Ascending aorta (tissue), 2 donors: ENCODE measurements at regions not wholly inside any gene's neighbourhood (a gene's known extent, or its start where the extent isn't known, plus 50 kb on each side); places are given as distances from the start of the nearest gene placed in this dataset.

ENCODE experiments used
- DNase-seq, 2 donors: peaks; one replicate each; pipeline ENCODE4 v3.0.0-alpha.2; 2019; ENCODE audit warnings: low spot score in 2 of 2
- H3K27ac ChIP-seq, 2 donors: fragments of 200-600 bp; sonication (generic); one replicate each; pipeline ENCODE4 v1.5.1; 2016 to 2017; ENCODE audit warnings: mild to moderate bottlenecking in 1 of 2
- H3K27me3 ChIP-seq: fragments of 200-600 bp; sonication (generic); one replicate; pipeline ENCODE4 v1.5.1; 2017
- H3K36me3 ChIP-seq, 2 donors: fragments of 200-600 bp; sonication (generic); one replicate each; pipeline ENCODE4 v1.5.1; 2016
- H3K4me1 ChIP-seq, 2 donors: fragments of 200-600 bp; sonication (generic); one replicate each; pipeline ENCODE4 v1.5.1; 2016 to 2017; ENCODE audit warnings: mild to moderate bottlenecking in 1 of 2
- H3K4me3 ChIP-seq, 2 donors: fragments of 200-600 bp; sonication (generic); one replicate each; pipeline ENCODE4 v1.5.1; 2016 to 2017; ENCODE audit warnings: mild to moderate bottlenecking in 1 of 2
- H3K9me3 ChIP-seq, 2 donors: fragments of 200-600 bp; sonication (generic); one replicate each; pipeline ENCODE4 v1.5.1; 2016
- intact Hi-C: fragments of 100-400 bp; cut with DNase I; formaldehyde crosslinking; loops from one replicate; pipeline ENCODE4 v1.15.1; 2023
- TF ChIP-seq, protein P1 (sequence below), 3 experiments: fragments of 200-600 bp in 2 of 3; fragments of 450-650 bp in 1 of 3; sonication (generic) in 2 of 3; IDR thresholded peaks; one replicate each; pipeline ENCODE4 v1.5.1; 2016 to 2019; ENCODE audit warnings: antibody characterized with exemption in 3 of 3, mild to moderate bottlenecking in 1 of 3, moderate library complexity in 1 of 3

DNA sequence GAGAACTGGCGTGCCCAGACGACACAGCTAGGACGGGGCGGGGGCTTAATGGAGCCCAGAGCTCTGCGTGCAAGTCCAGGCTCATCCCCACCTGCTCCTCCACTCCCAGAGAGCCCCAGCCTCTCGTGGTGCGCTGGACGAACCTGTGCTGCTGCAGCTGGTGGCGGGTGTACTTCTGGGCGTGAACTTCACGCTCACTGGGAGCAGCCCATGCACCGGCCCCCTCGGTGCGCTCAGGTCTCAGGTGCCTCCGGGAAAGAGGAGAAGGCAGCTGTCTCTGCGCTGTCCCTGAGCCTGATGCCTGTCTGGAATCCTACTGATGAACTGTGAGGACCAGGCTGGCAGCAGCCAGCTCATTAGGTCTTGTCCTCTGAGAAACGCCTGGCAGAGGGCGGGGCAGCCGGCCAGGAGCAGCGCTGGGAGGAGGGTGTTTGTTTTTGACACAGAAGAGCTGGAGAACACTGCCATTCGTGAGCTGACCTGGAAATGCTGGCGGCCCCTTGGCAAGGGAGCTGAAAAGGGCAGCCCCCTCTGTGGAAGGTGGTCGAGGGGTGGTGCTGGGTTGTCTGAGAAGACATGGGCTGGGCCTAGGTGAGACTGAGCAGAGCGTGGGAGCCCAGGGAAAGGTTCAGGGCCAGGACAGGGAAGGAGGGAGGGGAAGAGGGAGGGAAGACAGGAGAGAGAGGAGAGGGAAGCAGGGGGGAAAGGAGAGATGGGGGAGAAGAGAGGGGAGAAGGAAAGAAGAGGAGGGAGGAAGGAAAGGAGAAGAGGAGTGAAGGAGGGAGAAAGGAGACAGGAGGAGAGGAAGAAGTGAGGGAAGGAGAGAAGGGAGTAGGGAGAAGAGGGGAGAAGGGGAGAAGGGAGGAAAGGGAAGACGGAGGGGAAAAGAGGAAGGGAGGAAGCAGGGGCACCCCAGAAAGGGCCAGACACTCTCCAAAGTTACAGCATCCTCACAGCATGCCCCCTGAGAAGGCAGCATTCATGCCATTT, 53.5 kb upstream of the TNS3 start:
- H3K4me1 ChIP-seq, result peaks cover 18 to 31% of the 10 kb centered on the region in 2 donors
- peak in 1 of 2 donors; percentile 77 for DNase-seq
- intact Hi-C loops, result loop anchor here (2.0 to 5.0 kb wide), 3 partner anchors 33 to 57 kb away; no protein-coding TSS in a partner anchor

DNA sequence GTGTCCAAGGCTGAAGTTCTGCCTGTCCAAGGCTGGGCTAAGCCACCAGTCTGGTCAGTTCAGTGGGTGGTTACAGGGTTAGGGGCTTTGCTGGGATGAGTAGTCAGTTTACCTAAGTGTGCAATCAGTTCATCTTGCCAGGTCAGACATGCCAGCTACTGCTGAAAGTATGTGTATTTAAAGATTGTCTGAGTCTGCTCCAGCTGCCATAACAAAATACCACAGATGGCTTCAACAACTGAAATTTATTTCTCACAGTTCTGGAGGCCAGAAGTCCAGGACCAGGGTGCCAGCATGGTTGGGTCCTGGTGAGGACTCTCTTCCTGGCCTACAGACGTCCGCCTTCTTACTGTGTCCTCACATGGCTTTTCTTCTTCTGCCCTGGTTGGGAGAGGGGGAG, 52.4 kb upstream of the TNS3 start:
- Histone ChIP-seq H3K4me1 (peaks cover 18 to 30% of the 10 kb centered on the region in 2 donors), H3K27me3 (no peaks in the 10 kb centered on the region), H3K27ac (no peak overlapping the region), H3K4me3 (no peak overlapping the region), H3K36me3 (no peaks in the 10 kb centered on the region), H3K9me3 (no peaks in the 10 kb centered on the region)
- intact Hi-C loops, result no loop called here
- TF ChIP-seq, protein P1, sequence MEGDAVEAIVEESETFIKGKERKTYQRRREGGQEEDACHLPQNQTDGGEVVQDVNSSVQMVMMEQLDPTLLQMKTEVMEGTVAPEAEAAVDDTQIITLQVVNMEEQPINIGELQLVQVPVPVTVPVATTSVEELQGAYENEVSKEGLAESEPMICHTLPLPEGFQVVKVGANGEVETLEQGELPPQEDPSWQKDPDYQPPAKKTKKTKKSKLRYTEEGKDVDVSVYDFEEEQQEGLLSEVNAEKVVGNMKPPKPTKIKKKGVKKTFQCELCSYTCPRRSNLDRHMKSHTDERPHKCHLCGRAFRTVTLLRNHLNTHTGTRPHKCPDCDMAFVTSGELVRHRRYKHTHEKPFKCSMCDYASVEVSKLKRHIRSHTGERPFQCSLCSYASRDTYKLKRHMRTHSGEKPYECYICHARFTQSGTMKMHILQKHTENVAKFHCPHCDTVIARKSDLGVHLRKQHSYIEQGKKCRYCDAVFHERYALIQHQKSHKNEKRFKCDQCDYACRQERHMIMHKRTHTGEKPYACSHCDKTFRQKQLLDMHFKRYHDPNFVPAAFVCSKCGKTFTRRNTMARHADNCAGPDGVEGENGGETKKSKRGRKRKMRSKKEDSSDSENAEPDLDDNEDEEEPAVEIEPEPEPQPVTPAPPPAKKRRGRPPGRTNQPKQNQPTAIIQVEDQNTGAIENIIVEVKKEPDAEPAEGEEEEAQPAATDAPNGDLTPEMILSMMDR (IDR thresholded peaks at IDR 0.05), result no peak
- no peak for DNase-seq

More for the DNA sequence above, 53.5 kb upstream of the TNS3 start:
- peak overlapping the region; percentile 83 to 85 for H3K27ac ChIP-seq
- H3K36me3 ChIP-seq, result no peaks in the 10 kb centered on the region
- no peaks in the 10 kb centered on the region for H3K9me3 ChIP-seq
- peak overlapping the region in 1 of 2 donors; percentile 35 for H3K4me3 ChIP-seq
- no peaks in the 10 kb centered on the region for H3K27me3 ChIP-seq
- TF ChIP-seq, protein P1 (IDR thresholded peaks at IDR 0.05), result no peak

DNA sequence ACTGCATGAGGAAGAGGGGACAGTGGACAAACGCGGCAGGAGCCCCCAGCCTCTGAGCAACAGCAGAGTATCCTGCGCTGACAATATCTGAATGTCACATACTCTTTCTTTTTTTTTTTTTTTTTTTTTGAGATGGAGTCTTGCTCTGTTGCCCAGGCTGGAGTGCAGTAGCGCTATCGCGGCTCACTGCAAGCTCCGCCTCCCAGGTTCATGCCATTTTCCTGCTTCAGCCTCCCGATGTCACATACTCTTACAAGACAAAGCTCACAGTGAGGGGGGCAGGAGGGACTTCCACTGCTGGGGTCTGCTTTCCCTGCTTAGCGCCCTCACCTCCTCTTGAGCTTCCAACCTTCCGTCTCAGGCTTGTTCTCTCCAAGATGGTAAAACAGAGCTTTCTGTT, 51.2 kb upstream of the TNS3 start:
- no peaks in the 10 kb centered on the region for H3K9me3 ChIP-seq
- intact Hi-C loops, result no loop called here

More for the DNA sequence above, 51.2 kb upstream of the TNS3 start:
- Histone ChIP-seq H3K36me3 (no peaks in the 10 kb centered on the region), H3K4me1 (peaks cover 18 to 19% of the 10 kb centered on the region in 2 donors), H3K27me3 (no peaks in the 10 kb centered on the region), H3K27ac (no peak overlapping the region), H3K4me3 (no peak overlapping the region)
- no peak for DNase-seq
- TF ChIP-seq, protein P1 (IDR thresholded peaks at IDR 0.05), result no peak
